Type B pancreatic cell (in vitro differentiated cells): ENCODE measurements at regions not wholly inside any gene's neighbourhood (a gene's known extent, or its start where the extent isn't known, plus 50 kb on each side); places are given as distances from the start of the nearest gene placed in this dataset.

ENCODE experiments used
- DNase-seq: peaks from one replicate; pipeline ENCODE4 v3.0.0; 2021; ENCODE audit warnings: mixed read lengths; ENCODE audit not compliant: unreplicated experiment; ENCODE audit errors: extremely low spot score
- H3K27ac Mint-ChIP-seq: 2 replicates; pipeline ENCODE4 v1.8.0; 2021; ENCODE audit warnings: mild to moderate bottlenecking, mixed read lengths
- H3K27me3 Mint-ChIP-seq: 2 replicates; pipeline ENCODE4 v1.8.0; 2021; ENCODE audit warnings: mixed read lengths
- H3K36me3 Mint-ChIP-seq: 2 replicates; pipeline ENCODE4 v1.8.0; 2021; ENCODE audit warnings: mixed read lengths
- H3K4me1 Mint-ChIP-seq: one replicate; pipeline ENCODE4 v1.8.0; 2021; ENCODE audit warnings: mixed read lengths; ENCODE audit not compliant: unreplicated experiment
- H3K4me3 Mint-ChIP-seq: 2 replicates; pipeline ENCODE4 v1.8.0; 2021; ENCODE audit warnings: mild to moderate bottlenecking, mixed read lengths
- H3K9me3 Mint-ChIP-seq: 2 replicates; pipeline ENCODE4 v1.8.0; 2021; ENCODE audit warnings: mixed read lengths
- TF ChIP-seq, protein P1 (sequence below): fragments of 200-600 bp; sonication (generic); conservative IDR thresholded peaks from 2 replicates; pipeline ENCODE4 v1.5.0; 2021; ENCODE audit warnings: antibody characterized with exemption, mild to moderate bottlenecking

DNA sequence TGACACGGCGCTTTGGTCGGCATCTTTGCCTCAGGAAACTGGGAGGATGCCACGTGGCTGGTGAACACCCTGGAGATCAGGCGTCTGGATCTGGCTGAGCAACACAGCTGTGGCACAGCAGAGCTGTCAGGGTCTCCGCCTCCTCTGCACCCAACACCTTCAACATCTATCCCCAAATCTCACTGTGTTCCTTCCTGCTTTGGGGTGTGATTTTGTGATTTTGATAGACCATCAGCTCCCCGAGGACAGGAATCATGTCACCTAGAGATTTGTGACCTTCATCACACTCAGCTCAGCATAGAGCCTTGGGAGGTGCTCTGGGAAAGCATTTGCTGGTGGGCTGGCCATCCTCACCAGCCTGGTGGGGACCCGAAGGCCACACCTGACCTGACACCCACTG lies 203.7 kb upstream of the FOXQ1 start:
- peaks cover 8% of the 10 kb centered on the region for H3K27me3 Mint-ChIP-seq

DNA sequence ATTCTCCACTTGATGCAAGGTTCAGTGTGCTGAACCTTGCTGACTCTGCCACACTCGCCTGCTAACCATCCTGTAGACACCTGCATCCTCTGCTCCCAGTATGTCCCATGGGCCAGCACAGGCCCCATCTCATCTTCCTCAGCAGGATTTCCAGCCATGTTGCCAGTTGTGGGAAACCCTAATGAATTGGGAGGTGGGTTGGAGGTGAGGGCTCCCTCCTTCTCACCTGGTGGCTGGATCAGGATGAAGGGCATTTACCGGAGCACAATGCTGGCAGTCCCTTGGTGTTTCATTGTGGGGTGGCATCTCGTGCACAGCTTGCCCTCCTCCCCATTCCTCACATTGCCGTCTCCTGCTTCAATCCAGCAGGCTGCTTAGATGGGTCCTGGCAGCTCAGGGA lies 204.3 kb upstream of the FOXQ1 start:
- Mint-ChIP-seq H3K4me1 (peaks cover 25% of the 10 kb centered on the region), H3K36me3 (no peaks in the 10 kb centered on the region), H3K27ac (no peak overlapping the region), H3K27me3 (peaks cover 8% of the 10 kb centered on the region), H3K9me3 (no peaks in the 10 kb centered on the region), H3K4me3 (no peak overlapping the region)
- TF ChIP-seq, protein P1, sequence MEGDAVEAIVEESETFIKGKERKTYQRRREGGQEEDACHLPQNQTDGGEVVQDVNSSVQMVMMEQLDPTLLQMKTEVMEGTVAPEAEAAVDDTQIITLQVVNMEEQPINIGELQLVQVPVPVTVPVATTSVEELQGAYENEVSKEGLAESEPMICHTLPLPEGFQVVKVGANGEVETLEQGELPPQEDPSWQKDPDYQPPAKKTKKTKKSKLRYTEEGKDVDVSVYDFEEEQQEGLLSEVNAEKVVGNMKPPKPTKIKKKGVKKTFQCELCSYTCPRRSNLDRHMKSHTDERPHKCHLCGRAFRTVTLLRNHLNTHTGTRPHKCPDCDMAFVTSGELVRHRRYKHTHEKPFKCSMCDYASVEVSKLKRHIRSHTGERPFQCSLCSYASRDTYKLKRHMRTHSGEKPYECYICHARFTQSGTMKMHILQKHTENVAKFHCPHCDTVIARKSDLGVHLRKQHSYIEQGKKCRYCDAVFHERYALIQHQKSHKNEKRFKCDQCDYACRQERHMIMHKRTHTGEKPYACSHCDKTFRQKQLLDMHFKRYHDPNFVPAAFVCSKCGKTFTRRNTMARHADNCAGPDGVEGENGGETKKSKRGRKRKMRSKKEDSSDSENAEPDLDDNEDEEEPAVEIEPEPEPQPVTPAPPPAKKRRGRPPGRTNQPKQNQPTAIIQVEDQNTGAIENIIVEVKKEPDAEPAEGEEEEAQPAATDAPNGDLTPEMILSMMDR: no peak
- DNase-seq: no peak

More for the DNA sequence above, 203.7 kb upstream of the FOXQ1 start:
- no peak for DNase-seq
- H3K27ac Mint-ChIP-seq: no peak overlapping the region
- H3K36me3 Mint-ChIP-seq: no peaks in the 10 kb centered on the region
- TF ChIP-seq, protein P1: no peak
- H3K9me3 Mint-ChIP-seq: no peaks in the 10 kb centered on the region
- H3K4me3 Mint-ChIP-seq: no peak overlapping the region
- H3K4me1 Mint-ChIP-seq: peaks cover 21% of the 10 kb centered on the region

DNA sequence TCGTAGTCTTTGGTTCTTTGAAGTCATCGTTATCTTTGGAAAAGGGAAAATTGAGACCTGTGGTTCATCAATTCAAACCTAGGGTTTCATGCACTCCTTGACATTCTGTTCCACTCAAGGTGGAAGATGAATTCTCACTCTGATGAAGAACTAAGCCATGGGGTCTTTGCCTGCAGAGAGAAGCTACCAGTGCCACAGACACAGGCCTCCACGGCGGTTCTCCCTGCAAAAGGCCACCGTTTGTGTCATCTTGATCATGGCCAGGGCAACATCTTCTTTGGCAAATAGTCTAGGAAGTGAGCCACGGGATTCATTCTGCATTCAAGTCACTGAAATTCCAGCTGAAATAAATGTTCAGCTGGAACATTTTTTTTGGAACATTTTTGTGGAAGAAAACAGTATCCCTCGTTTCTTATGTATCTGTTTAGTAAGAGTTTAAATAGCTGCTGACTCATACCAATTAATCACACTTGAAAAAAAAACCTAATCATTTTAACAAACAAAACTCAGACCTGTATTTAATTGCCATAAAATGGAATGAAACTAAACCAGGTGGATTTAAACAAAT lies 206.0 kb upstream of the FOXQ1 start:
- no peak overlapping the region for H3K27ac Mint-ChIP-seq
- H3K4me3 Mint-ChIP-seq: no peak overlapping the region
- TF ChIP-seq, protein P1: no peak
- peaks cover 23% of the 10 kb centered on the region for H3K4me1 Mint-ChIP-seq
- H3K27me3 Mint-ChIP-seq: peaks cover 8% of the 10 kb centered on the region
- no peaks in the 10 kb centered on the region for H3K9me3 Mint-ChIP-seq
- DNase-seq: no peak
- no peaks in the 10 kb centered on the region for H3K36me3 Mint-ChIP-seq

DNA sequence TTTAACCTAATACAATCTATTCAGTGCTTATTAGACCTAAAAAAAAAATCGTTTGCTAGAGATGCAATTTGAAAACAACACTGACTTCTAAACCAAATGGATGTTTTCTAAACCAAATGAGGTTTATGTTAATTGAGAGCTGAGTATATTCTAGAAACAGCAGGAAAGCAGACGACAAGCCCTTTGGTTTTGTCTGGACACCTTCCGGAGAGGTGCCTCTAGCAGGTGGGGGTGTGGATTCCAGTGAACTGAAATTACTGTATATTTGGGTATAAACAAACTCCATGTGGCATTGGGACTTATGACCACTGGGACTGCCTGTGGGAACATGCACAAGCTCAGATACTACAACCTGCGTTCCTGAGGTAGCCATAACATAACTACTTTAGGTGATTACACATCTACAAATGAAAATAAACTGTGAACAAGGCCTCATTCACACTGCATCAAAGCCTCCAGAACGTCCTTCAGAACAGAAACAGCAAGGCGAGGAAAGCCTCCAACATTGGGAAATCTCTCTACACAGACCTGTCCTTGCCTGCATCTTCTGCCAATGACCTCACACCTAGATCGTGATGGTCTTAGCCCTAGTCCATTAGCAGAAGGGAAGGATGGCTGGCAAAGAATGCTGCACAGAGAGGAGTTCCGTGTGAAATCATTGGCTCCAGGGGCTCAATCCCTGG lies 206.8 kb upstream of the FOXQ1 start:
- no peaks in the 10 kb centered on the region for H3K36me3 Mint-ChIP-seq
- TF ChIP-seq, protein P1: no peak

DNA sequence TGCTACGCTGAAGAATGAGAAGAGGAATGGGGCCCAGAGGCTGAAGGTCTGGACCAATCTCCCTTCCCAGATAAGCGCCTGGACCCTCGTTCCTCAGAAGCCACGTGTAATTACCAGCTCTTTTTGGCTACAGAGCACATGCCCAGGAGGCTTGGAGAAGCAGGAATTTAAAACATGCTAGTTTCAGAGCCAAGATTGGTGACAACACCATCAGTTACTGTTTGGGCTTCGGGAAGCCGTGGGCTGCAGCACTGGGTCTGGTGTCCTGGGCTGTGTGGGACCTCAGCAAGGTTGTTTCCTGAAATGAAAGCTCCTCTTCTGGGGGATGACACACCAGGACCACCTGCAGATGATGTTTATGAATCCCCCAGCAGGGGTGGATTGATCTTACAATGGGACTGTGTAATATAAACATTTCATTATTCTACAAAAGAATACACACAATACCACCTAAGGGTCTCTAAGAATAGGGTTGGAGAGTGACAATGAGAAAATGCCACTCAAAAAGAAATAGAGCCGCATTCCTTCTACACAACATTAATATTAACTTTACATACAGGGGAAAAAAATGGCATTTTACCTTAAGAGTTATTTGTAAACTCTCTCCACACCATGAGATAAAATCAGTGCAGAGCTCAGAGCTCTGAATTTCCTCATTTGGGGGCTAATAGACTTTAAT lies 207.8 kb upstream of the FOXQ1 start:
- DNase-seq: no peak
- TF ChIP-seq, protein P1: no peak
- Mint-ChIP-seq H3K4me1 (peaks cover 25% of the 10 kb centered on the region), H3K36me3 (no peaks in the 10 kb centered on the region), H3K9me3 (no peaks in the 10 kb centered on the region), H3K27me3 (peaks cover 11% of the 10 kb centered on the region), H3K4me3 (peak overlapping the region; percentile 3), H3K27ac (peak overlapping the region; percentile 62)

More for the DNA sequence above, 206.8 kb upstream of the FOXQ1 start:
- Mint-ChIP-seq H3K27ac (no peak overlapping the region), H3K27me3 (peaks cover 5% of the 10 kb centered on the region), H3K4me1 (peaks cover 21% of the 10 kb centered on the region), H3K9me3 (no peaks in the 10 kb centered on the region), H3K4me3 (no peak overlapping the region)
- no peak for DNase-seq
